ENCODE measurements at regions not wholly inside any gene's neighbourhood (a gene's known extent, or its start where the extent isn't known, plus 50 kb on each side); places are given as distances from the start of the nearest gene placed in this dataset.

DNA sequence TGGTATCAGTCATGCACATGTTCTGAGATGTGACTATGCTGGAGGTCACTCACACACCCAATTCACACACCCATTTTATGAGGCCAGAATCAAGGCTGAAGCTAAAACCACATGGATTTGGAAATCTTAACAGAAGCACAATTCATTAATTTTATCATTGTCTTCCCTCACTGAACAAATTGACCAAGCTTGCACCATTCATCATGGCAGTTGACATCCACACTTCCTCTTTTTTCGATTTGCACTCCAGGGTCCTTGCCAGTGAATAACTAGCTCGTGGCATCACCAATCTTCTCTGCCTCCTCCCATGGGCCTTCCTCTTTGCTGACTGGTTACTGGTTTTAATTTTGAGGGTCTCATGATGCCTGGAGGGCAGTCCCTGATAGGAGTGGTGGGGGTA is 123.0 kb upstream of the ASIC2 start:
- TF ChIP-seq EP300 (IDR thresholded peaks at IDR 0.05; ENCODE audit: low read depth) (no peak), POLR2AphosphoS5 (IDR thresholded peaks at IDR 0.05) (no peak), POLR2A (IDR thresholded peaks at IDR 0.05) (no peak)
- TF ChIP-seq, protein P1, sequence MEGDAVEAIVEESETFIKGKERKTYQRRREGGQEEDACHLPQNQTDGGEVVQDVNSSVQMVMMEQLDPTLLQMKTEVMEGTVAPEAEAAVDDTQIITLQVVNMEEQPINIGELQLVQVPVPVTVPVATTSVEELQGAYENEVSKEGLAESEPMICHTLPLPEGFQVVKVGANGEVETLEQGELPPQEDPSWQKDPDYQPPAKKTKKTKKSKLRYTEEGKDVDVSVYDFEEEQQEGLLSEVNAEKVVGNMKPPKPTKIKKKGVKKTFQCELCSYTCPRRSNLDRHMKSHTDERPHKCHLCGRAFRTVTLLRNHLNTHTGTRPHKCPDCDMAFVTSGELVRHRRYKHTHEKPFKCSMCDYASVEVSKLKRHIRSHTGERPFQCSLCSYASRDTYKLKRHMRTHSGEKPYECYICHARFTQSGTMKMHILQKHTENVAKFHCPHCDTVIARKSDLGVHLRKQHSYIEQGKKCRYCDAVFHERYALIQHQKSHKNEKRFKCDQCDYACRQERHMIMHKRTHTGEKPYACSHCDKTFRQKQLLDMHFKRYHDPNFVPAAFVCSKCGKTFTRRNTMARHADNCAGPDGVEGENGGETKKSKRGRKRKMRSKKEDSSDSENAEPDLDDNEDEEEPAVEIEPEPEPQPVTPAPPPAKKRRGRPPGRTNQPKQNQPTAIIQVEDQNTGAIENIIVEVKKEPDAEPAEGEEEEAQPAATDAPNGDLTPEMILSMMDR (IDR thresholded peaks at IDR 0.05), result no peak
- H3K4me1 ChIP-seq, result no peaks in the 10 kb centered on the region
- no peak overlapping the region for H3K27ac ChIP-seq
- intact Hi-C loops (cut with DNase I; ENCODE audit: low total_unique reads) (no loop called here), in situ Hi-C loops (cut with MboI; ENCODE audit: low pct_ligation_motif_present in 1 of 4, low pct_unique_long_range_greater_than_20kb in 1 of 4, low sequenced_read_pairs in 3 of 4) (no loop called here)
- H3K36me3 ChIP-seq, result no peaks in the 10 kb centered on the region
- peaks cover 3% of the 10 kb centered on the region for H3K27me3 ChIP-seq
- no peaks in the 10 kb centered on the region for H3K9me3 ChIP-seq
- WGBS, 2 donors (ENCODE audit: low coverage in 1 of 2), result 35 to 67% methylated on average over 2 of the region's 2 CpGs
- no peak overlapping the region for H3K4me3 ChIP-seq
- DNase-seq, result no peak

DNA sequence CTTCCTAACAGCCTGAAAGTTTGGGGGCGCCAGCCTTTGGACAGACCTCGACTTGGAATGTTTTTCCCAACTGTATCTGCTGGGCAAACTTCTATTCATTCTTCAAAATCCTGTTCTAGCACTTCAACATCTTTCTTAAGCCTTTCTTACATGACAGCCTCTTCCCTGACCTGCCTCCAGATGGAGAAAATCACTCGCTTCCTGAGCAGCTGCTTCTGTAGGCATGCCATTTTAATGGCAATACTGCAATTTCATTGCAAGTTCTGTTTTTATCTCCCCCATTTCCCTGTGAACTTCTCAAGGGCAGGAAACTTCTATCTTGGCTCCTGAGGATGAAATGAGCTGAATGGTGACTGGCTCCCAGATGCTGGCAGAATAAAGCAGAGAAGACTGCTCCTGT is 128.8 kb upstream of the ASIC2 start:
- Histone ChIP-seq H3K27me3 (peaks cover 3% of the 10 kb centered on the region), H3K4me1 (no peaks in the 10 kb centered on the region), H3K27ac (no peak overlapping the region), H3K9me3 (no peaks in the 10 kb centered on the region), H3K4me3 (no peak overlapping the region), H3K36me3 (no peaks in the 10 kb centered on the region)
- WGBS, 2 donors (ENCODE audit: low coverage in 1 of 2), result 62 to 78% methylated on average over 3 of the region's 3 CpGs
- no peak for DNase-seq
- TF ChIP-seq POLR2AphosphoS5 (IDR thresholded peaks at IDR 0.05), result no peak
- no peak for TF ChIP-seq POLR2A (IDR thresholded peaks at IDR 0.05)
- TF ChIP-seq, protein P1 (IDR thresholded peaks at IDR 0.05), result no peak
- TF ChIP-seq EP300 (IDR thresholded peaks at IDR 0.05; ENCODE audit: low read depth), result no peak
- in situ Hi-C loops (cut with MboI; ENCODE audit: low pct_ligation_motif_present in 1 of 4, low pct_unique_long_range_greater_than_20kb in 1 of 4, low sequenced_read_pairs in 3 of 4), result no loop called here
- intact Hi-C loops (cut with DNase I; ENCODE audit: low total_unique reads), result no loop called here

DNA sequence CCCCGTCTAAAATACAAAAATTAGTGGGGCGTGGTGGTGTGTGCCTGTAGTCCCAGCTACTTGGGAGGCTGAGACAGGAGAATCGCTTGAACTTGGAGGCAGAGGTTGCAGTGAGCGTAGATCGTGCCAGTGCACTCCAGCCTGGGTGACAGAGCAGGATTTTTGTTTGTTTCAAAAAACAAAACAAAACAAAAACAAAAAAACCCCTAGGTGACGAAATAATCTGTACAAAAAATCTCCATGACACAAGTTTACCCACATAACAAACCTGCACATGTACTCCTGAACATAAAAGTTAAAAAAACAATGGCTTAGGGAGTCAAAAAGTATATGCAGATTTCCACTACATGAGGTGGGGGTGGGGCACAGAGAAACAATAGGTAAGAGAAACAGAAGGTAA is 140.5 kb upstream of the ASIC2 start:
- no peak overlapping the region for H3K4me3 ChIP-seq
- H3K27me3 ChIP-seq, result no peaks in the 10 kb centered on the region
- intact Hi-C loops (cut with DNase I; ENCODE audit: low total_unique reads), result no loop called here
- in situ Hi-C loops (cut with MboI; ENCODE audit: low pct_ligation_motif_present in 1 of 4, low pct_unique_long_range_greater_than_20kb in 1 of 4, low sequenced_read_pairs in 3 of 4), result no loop called here
- TF ChIP-seq POLR2A (IDR thresholded peaks at IDR 0.05) (no peak), POLR2AphosphoS5 (IDR thresholded peaks at IDR 0.05) (no peak), EP300 (IDR thresholded peaks at IDR 0.05; ENCODE audit: low read depth) (no peak)
- TF ChIP-seq, protein P1 (IDR thresholded peaks at IDR 0.05), result no peak
- H3K27ac ChIP-seq, result no peak overlapping the region
- no peak for DNase-seq
- H3K9me3 ChIP-seq, result no peaks in the 10 kb centered on the region
- no peaks in the 10 kb centered on the region for H3K36me3 ChIP-seq
- no peaks in the 10 kb centered on the region for H3K4me1 ChIP-seq
- WGBS, 2 donors (ENCODE audit: low coverage in 1 of 2), result 65 to 83% methylated on average over 1 to 6 of the region's 6 CpGs

DNA sequence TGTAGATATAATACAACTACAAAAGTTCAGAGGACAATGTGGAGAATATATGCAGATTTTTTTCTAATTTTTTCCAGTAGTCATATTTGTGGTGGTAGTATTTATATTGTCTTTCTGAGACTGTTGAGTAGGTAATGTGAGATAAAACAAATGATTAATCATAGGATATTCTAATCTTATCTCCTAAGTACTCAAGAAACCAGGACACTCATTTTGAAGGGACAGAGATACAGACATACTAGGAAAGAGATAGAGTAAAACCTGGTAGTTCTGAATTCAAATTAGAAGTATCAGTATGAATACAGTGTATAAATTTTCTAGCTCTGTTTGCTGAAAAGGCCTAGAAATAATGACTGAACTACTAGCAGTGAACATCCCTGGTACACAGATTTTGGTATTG is 141.7 kb upstream of the ASIC2 start:
- Histone ChIP-seq H3K27me3 (no peaks in the 10 kb centered on the region), H3K9me3 (no peaks in the 10 kb centered on the region), H3K4me1 (no peaks in the 10 kb centered on the region), H3K4me3 (no peak overlapping the region), H3K27ac (no peak overlapping the region), H3K36me3 (no peaks in the 10 kb centered on the region)
- no peak for DNase-seq
- TF ChIP-seq POLR2AphosphoS5 (IDR thresholded peaks at IDR 0.05) (no peak), EP300 (IDR thresholded peaks at IDR 0.05; ENCODE audit: low read depth) (no peak)
- in situ Hi-C loops (cut with MboI; ENCODE audit: low pct_ligation_motif_present in 1 of 4, low pct_unique_long_range_greater_than_20kb in 1 of 4, low sequenced_read_pairs in 3 of 4) (no loop called here), intact Hi-C loops (cut with DNase I; ENCODE audit: low total_unique reads) (no loop called here)

DNA sequence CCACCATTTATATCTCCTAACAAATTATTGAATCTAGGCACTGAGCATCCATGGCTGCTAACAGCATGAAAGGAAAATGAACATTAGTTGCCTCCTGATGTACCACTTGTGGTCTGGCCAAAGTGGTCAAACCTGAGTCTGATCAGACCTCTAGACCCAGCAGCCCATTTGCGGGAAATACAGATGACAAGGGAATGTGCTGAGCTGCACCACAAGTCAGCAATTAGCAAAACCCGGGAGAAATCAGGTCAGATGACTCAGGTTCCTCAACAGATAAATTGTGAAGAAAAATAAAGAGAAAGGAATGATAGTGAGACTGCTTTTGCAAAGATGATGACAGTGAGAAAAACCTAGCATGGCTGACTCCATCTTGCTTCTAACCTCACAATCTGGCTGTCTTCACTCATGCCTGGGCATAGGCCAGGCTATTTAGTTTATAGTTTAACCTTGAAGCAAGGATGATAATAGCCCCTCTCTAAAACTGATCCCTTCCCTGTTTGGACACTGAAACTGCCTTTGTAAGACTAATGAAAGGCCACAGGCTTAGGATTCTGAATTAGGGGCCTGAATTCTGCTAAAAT is 142.7 kb upstream of the ASIC2 start:
- H3K9me3 ChIP-seq, result no peaks in the 10 kb centered on the region
- DNase-seq, result no peak
- intact Hi-C loops (cut with DNase I; ENCODE audit: low total_unique reads) (no loop called here), in situ Hi-C loops (cut with MboI; ENCODE audit: low pct_ligation_motif_present in 1 of 4, low pct_unique_long_range_greater_than_20kb in 1 of 4, low sequenced_read_pairs in 3 of 4) (no loop called here)
- H3K4me3 ChIP-seq, result no peak overlapping the region
- H3K27me3 ChIP-seq, result no peaks in the 10 kb centered on the region
- no peak for TF ChIP-seq POLR2A (IDR thresholded peaks at IDR 0.05)
- TF ChIP-seq EP300 (IDR thresholded peaks at IDR 0.05; ENCODE audit: low read depth), result no peak
- TF ChIP-seq, protein P1 (IDR thresholded peaks at IDR 0.05), result no peak
- no peak for TF ChIP-seq POLR2AphosphoS5 (IDR thresholded peaks at IDR 0.05)
- no peak overlapping the region for H3K27ac ChIP-seq
- no peaks in the 10 kb centered on the region for H3K4me1 ChIP-seq
- 78 to 81% methylated on average over 2 of the region's 2 CpGs for WGBS, 2 donors (ENCODE audit: low coverage in 1 of 2)
- no peaks in the 10 kb centered on the region for H3K36me3 ChIP-seq

All from transverse colon (tissue), 4 donors.